Nephron (organoid): ENCODE measurements at regions not wholly inside any gene's neighbourhood (a gene's known extent, or its start where the extent isn't known, plus 50 kb on each side); places are given as distances from the start of the nearest gene placed in this dataset.

Experiments
- H3K27ac Mint-ChIP-seq, 3 experiments: 2 replicates each; pipeline ENCODE4 v1.8.0; 2020; ENCODE audit warnings: mixed read lengths in 3 of 3, mild to moderate bottlenecking in 2 of 3, moderate library complexity in 1 of 3
- H3K27me3 Mint-ChIP-seq: 2 replicates; pipeline ENCODE4 v1.8.0; 2021; ENCODE audit warnings: low read depth, mild to moderate bottlenecking, moderate library complexity, mixed read lengths
- H3K36me3 Mint-ChIP-seq: 2 replicates; pipeline ENCODE4 v1.8.0; 2020; ENCODE audit warnings: low read depth, mixed read lengths
- H3K4me1 Mint-ChIP-seq: 2 replicates; pipeline ENCODE4 v1.8.0; 2020; ENCODE audit warnings: mixed read lengths
- H3K4me3 Mint-ChIP-seq, 3 experiments: 2 replicates each; pipeline ENCODE4 v1.8.0; 2020; ENCODE audit warnings: mild to moderate bottlenecking in 3 of 3, mixed read lengths in 3 of 3, moderate library complexity in 2 of 3
- H3K9me3 Mint-ChIP-seq: 2 replicates; pipeline ENCODE4 v1.8.0; 2020; ENCODE audit warnings: mixed read lengths
- TF ChIP-seq, protein P1 (sequence below), 3 experiments: fragments of 200-600 bp; sonication (generic); IDR thresholded peaks; one replicate each; pipeline ENCODE4 v1.5.0; 2021; ENCODE audit warnings: antibody characterized with exemption in 3 of 3; ENCODE audit not compliant: unreplicated experiment in 3 of 3

DNA sequence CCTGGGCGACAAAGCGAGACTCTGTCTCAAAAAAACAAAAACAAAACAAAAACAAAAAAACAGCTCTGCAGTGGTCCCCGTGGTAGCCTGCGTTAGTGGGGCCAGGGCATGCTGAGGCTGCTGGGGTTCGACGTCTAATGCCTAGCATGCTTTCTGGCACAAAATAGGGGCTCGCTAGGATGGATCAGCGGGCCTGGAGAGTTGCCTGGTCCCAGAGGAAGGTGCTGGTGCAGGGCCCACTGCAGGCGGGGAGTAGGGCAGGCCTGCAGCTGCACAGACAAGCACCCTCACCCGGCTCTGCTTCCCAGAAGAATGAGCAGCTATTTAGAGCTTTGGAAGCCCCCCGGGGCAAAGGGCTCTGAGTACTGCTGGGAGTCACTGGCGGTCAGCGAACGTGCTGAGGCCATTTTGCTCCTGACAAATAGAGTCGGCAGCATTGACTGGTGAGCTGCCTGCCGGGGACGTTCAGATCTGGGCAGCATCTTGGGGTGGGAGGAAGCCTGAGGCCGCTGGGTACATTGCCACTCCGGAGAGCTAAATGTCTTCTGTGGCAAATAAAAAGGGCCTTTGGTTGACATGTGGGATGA lies 126.7 kb downstream of the OLFM1 start:
- Mint-ChIP-seq H3K9me3 (peaks cover 2% of the 10 kb centered on the region), H3K4me1 (peaks cover 44% of the 10 kb centered on the region), H3K27me3 (peaks cover 69% of the 10 kb centered on the region), H3K36me3 (no peaks in the 10 kb centered on the region), H3K27ac (no peak overlapping the region), H3K4me3 (no peak overlapping the region)
- TF ChIP-seq, protein P1, sequence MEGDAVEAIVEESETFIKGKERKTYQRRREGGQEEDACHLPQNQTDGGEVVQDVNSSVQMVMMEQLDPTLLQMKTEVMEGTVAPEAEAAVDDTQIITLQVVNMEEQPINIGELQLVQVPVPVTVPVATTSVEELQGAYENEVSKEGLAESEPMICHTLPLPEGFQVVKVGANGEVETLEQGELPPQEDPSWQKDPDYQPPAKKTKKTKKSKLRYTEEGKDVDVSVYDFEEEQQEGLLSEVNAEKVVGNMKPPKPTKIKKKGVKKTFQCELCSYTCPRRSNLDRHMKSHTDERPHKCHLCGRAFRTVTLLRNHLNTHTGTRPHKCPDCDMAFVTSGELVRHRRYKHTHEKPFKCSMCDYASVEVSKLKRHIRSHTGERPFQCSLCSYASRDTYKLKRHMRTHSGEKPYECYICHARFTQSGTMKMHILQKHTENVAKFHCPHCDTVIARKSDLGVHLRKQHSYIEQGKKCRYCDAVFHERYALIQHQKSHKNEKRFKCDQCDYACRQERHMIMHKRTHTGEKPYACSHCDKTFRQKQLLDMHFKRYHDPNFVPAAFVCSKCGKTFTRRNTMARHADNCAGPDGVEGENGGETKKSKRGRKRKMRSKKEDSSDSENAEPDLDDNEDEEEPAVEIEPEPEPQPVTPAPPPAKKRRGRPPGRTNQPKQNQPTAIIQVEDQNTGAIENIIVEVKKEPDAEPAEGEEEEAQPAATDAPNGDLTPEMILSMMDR (IDR thresholded peaks at IDR 0.05; ENCODE audit: unreplicated experiment in 3 of 3): no peak

GRCh38 chr9:135214706-135215105 lies 127.2 kb downstream of the OLFM1 start:
- Mint-ChIP-seq H3K27ac (no peak overlapping the region), H3K9me3 (peaks cover 2% of the 10 kb centered on the region), H3K4me3 (no peak overlapping the region), H3K4me1 (peaks cover 44% of the 10 kb centered on the region), H3K36me3 (no peaks in the 10 kb centered on the region), H3K27me3 (peaks cover 71% of the 10 kb centered on the region)
- TF ChIP-seq, protein P1 (IDR thresholded peaks at IDR 0.05; ENCODE audit: unreplicated experiment in 3 of 3): no peak

DNA sequence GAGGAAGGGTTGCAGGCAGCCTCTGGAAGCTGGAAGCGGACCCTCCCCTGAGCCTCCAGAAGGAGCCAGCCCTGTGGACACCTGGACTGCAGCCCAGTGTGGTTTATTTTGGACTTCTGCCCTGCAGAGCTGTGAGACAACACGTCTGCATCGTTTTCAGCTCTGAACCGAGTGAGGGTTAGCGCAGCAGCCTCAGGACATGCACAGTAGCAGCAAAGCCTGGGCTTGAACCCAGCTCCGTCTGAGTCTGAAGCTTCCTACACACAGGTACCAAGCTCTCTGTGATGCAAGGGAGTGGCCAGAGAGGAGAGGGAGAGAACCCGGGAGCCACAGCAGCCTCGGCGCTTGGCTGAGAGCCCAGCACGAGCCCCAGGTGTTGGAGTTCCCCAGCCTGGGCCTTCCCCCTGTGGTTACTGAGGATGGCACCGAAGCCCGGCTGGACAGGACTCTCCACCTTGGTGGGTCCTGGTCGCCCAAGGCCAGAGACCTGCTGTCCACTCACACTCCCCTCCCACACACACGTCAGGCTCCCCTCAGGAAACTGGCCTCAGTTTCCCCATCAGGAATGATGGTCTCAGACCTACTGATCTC lies 128.2 kb downstream of the OLFM1 start:
- peaks cover 70% of the 10 kb centered on the region for H3K27me3 Mint-ChIP-seq
- H3K4me1 Mint-ChIP-seq: peaks cover 44% of the 10 kb centered on the region
- no peaks in the 10 kb centered on the region for H3K36me3 Mint-ChIP-seq
- TF ChIP-seq, protein P1 (IDR thresholded peaks at IDR 0.05; ENCODE audit: unreplicated experiment in 3 of 3): no peak
- H3K4me3 Mint-ChIP-seq: peak overlapping the region in 2 of 3 experiments; percentile 6 to 41
- peak overlapping the region in 2 of 3 experiments; percentile 31 to 47 for H3K27ac Mint-ChIP-seq
- peaks cover 2% of the 10 kb centered on the region for H3K9me3 Mint-ChIP-seq

DNA sequence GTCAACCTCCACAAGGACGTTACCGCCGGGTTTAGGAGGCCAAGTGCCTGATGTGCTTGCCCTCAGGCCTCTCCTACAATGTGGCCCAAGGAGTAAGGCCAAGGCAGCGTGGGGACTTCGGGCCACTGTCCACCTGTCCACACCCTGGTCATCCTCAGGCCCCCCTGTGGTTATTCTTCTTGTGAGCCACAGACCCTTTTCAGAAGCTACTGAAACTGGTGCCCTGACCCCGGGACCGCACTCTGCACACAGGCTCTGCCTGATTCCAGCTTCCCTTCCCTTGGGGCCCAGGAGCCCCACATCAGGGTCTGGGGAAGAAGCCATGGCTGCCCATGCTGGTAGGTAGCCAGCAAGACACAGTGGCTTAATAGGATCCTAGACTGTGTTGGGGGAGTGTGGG lies 128.8 kb downstream of the OLFM1 start:
- TF ChIP-seq, protein P1 (IDR thresholded peaks at IDR 0.05; ENCODE audit: unreplicated experiment in 3 of 3): no peak
- peaks cover 44% of the 10 kb centered on the region for H3K4me1 Mint-ChIP-seq
- no peak overlapping the region for H3K27ac Mint-ChIP-seq
- no peak overlapping the region for H3K4me3 Mint-ChIP-seq
- H3K9me3 Mint-ChIP-seq: peaks cover 2% of the 10 kb centered on the region
- H3K36me3 Mint-ChIP-seq: no peaks in the 10 kb centered on the region
- H3K27me3 Mint-ChIP-seq: peaks cover 74% of the 10 kb centered on the region

GRCh38 chr9:135216791-135217441 lies 129.4 kb downstream of the OLFM1 start:
- H3K4me1 Mint-ChIP-seq: peaks cover 44% of the 10 kb centered on the region
- H3K27me3 Mint-ChIP-seq: peaks cover 73% of the 10 kb centered on the region
- TF ChIP-seq, protein P1 (IDR thresholded peaks at IDR 0.05; ENCODE audit: unreplicated experiment in 3 of 3): no peak
- no peaks in the 10 kb centered on the region for H3K36me3 Mint-ChIP-seq
- peak overlapping the region in 2 of 3 experiments; percentile 10 to 31 for H3K4me3 Mint-ChIP-seq
- peaks cover 2% of the 10 kb centered on the region for H3K9me3 Mint-ChIP-seq
- peak overlapping the region in 2 of 3 experiments; percentile 6 to 40 for H3K27ac Mint-ChIP-seq
